ENCODE measurements at regions not wholly inside any gene's neighbourhood (a gene's known extent, or its start where the extent isn't known, plus 50 kb on each side); places are given as distances from the start of the nearest gene placed in this dataset.

DNA sequence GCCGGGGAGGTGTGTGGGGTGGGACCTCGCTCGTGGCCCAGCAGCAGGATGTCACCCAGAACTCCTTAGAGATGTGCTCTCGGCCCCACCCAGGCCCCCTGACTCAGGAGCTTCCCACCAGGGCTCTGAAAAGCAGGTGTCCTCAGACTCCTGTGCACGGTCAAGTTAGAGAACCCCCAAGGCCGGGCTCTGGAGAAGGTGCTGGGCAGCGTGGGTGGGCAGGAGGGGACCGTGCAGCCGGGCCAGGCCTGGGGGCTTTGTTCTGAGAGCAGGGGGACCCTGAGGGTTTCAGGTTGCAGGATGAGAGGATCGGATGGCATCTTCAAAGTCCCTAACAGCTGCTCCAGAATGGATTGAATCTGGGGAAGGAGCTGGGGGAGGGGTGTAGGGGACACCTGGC is 164.4 kb upstream of the CIBAR2 start:
- no peak for TF ChIP-seq POLR2AphosphoS5 (IDR thresholded peaks at IDR 0.05; ENCODE audit: low read depth, low read length)
- TF ChIP-seq, protein P1, sequence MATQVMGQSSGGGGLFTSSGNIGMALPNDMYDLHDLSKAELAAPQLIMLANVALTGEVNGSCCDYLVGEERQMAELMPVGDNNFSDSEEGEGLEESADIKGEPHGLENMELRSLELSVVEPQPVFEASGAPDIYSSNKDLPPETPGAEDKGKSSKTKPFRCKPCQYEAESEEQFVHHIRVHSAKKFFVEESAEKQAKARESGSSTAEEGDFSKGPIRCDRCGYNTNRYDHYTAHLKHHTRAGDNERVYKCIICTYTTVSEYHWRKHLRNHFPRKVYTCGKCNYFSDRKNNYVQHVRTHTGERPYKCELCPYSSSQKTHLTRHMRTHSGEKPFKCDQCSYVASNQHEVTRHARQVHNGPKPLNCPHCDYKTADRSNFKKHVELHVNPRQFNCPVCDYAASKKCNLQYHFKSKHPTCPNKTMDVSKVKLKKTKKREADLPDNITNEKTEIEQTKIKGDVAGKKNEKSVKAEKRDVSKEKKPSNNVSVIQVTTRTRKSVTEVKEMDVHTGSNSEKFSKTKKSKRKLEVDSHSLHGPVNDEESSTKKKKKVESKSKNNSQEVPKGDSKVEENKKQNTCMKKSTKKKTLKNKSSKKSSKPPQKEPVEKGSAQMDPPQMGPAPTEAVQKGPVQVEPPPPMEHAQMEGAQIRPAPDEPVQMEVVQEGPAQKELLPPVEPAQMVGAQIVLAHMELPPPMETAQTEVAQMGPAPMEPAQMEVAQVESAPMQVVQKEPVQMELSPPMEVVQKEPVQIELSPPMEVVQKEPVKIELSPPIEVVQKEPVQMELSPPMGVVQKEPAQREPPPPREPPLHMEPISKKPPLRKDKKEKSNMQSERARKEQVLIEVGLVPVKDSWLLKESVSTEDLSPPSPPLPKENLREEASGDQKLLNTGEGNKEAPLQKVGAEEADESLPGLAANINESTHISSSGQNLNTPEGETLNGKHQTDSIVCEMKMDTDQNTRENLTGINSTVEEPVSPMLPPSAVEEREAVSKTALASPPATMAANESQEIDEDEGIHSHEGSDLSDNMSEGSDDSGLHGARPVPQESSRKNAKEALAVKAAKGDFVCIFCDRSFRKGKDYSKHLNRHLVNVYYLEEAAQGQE (IDR thresholded peaks at IDR 0.05; ENCODE audit: insufficient read depth in 1 of 2, low read depth in 2 of 2, low read length in 2 of 2): no peak
- TF ChIP-seq TAF1 (IDR thresholded peaks at IDR 0.05; ENCODE audit: borderline replicate concordance, insufficient read depth, low read length): no peak
- TF ChIP-seq SIN3A (IDR thresholded peaks at IDR 0.05; ENCODE audit: borderline replicate concordance, insufficient read depth, low read length): no peak
- no peak for TF ChIP-seq FOXP2 (optimal IDR thresholded peaks at IDR 0.05; ENCODE audit: borderline replicate concordance, extremely low read depth, extremely low read length, insufficient read depth)
